GM12878 (cell line): ENCODE measurements at regions not wholly inside any gene's neighbourhood (a gene's known extent, or its start where the extent isn't known, plus 50 kb on each side); places are given as distances from the start of the nearest gene placed in this dataset.

Source experiments
- ATAC-seq: fragments of 200-7000 bp; cut with Tn5 transposase; 3 replicates; pipeline ENCODE4 v1.9.1; 2020; ENCODE audit warnings: mild to moderate bottlenecking, moderate library complexity
- BruUV-seq: library from RNA; stranded (reverse); fragments of 400-500 nt; replicated peaks from 2 replicates; lab custom pipeline; 2021; lab: Mats Ljungman, UMichigan
- CTCF ChIA-PET: fragments of 300-600 bp; sonication (Branson Sonifier 250); formaldehyde crosslinking; extraction: SDS; loops from one replicate; lab custom pipeline; 2021; ENCODE audit warnings: inconsistent platforms; lab: Yijun Ruan, JAX
- POLR2A ChIA-PET: fragments of 350-600 bp; formaldehyde crosslinking; extraction: SDS; loops from one replicate; lab custom pipeline; 2021; ENCODE audit warnings: inconsistent platforms; lab: Charles Lee
- RAD21 ChIA-PET: fragments of 300-600 bp; sonication (Branson Sonifier 250); formaldehyde crosslinking; loops from one replicate; lab custom pipeline; 2023; ENCODE audit warnings: antibody characterized with exemption; ENCODE audit not compliant: unreplicated experiment; lab: Charles Lee
- SMC1A ChIA-PET: fragments of 300-600 bp; sonication (Branson Sonifier 250); formaldehyde crosslinking; loops from one replicate; lab custom pipeline; 2023; ENCODE audit not compliant: unreplicated experiment, uncharacterized antibody; lab: Charles Lee
- DNase-seq: peaks from one replicate; pipeline ENCODE4 v3.0.0-alpha.2; 2011; ENCODE audit warnings: low read depth, low spot score
- FAIRE-seq: peaks from 3 replicates; lab custom pipeline; 2011; peaks lifted over from hg19 to GRCh38; lab: Jason Lieb, UNC
- H2AFZ ChIP-seq: 2 replicates; pipeline ENCODE4 v1.6.0; 2011; ENCODE audit warnings: low read depth, low read length, control low read depth; ENCODE audit not compliant: control insufficient read depth
- H3K27ac ChIP-seq: 2 replicates; pipeline ENCODE4 v1.5.1; 2011; ENCODE audit warnings: control low read depth; ENCODE audit not compliant: control insufficient read depth, insufficient read depth
- H3K27me3 ChIP-seq, 2 experiments: replicated peaks in 1 of 2; 2 replicates each; pipeline versions ENCODE4 v1.6.0 to v1.6.1; 2011; ENCODE audit warnings: low read length in 1 of 2; ENCODE audit not compliant: control insufficient read depth in 2 of 2, insufficient read depth in 2 of 2
- H3K36me3 ChIP-seq, 2 experiments: 2 replicates each; pipeline ENCODE4 v1.5.1; 2011; ENCODE audit warnings: low read length in 1 of 2; ENCODE audit not compliant: control insufficient read depth in 2 of 2, insufficient read depth in 2 of 2
- H3K4me1 ChIP-seq: 2 replicates; pipeline ENCODE4 v1.6.1; 2011; ENCODE audit warnings: mild to moderate bottlenecking, low read length, moderate library complexity, mixed read lengths; ENCODE audit not compliant: control insufficient read depth, insufficient read depth
- H3K4me2 ChIP-seq: 2 replicates; pipeline ENCODE4 v1.6.0; 2011; ENCODE audit warnings: control low read depth; ENCODE audit not compliant: control insufficient read depth, insufficient read depth
- H3K4me3 ChIP-seq: fragments of 200-600 bp; sonication (generic); 2 replicates; pipeline ENCODE4 v1.5.1; 2016
- H3K79me2 ChIP-seq: 2 replicates; pipeline ENCODE4 v1.6.0; 2011; ENCODE audit warnings: low read length; ENCODE audit not compliant: control insufficient read depth, insufficient read depth
- H3K9ac ChIP-seq: 2 replicates; pipeline ENCODE4 v1.8.0; 2011; ENCODE audit warnings: low read length, control low read depth, mixed read lengths; ENCODE audit not compliant: control insufficient read depth, insufficient read depth
- H3K9me3 ChIP-seq: replicated peaks from 3 replicates; pipeline ENCODE4 v1.5.1; 2011; ENCODE audit warnings: mild to moderate bottlenecking, low read length; ENCODE audit not compliant: control insufficient read depth, insufficient read depth
- H4K20me1 ChIP-seq: 2 replicates; pipeline ENCODE4 v1.6.0; 2011; ENCODE audit not compliant: control insufficient read depth, insufficient read depth
- ATF7 ChIP-seq: fragments of 450-650 bp; IDR thresholded peaks from 2 replicates; pipeline ENCODE4 v1.6.1; 2016; ENCODE audit warnings: low read depth, mild to moderate bottlenecking
- CREM ChIP-seq: IDR thresholded peaks from 2 replicates; pipeline ENCODE4 v1.6.1; 2014; ENCODE audit warnings: antibody characterized with exemption, low read depth
- EED ChIP-seq: sonication (generic); IDR thresholded peaks from 2 replicates; pipeline ENCODE4 v1.6.1; 2016; ENCODE audit warnings: antibody characterized with exemption, low read depth
- KDM1A ChIP-seq: fragments of 200-600 bp; sonication (generic); IDR thresholded peaks from 2 replicates; pipeline ENCODE4 v1.6.1; 2016; ENCODE audit warnings: borderline replicate concordance
- NR2C1 ChIP-seq: fragments of 450-650 bp; IDR thresholded peaks from 2 replicates; pipeline ENCODE4 v1.6.1; 2017; ENCODE audit warnings: antibody characterized with exemption, mild to moderate bottlenecking, moderate library complexity
- RB1 ChIP-seq: fragments of 450-650 bp; formaldehyde crosslinking; IDR thresholded peaks from 2 replicates; pipeline ENCODE4 v1.6.1; 2017; ENCODE audit warnings: mild to moderate bottlenecking, borderline replicate concordance
- SIN3A ChIP-seq: IDR thresholded peaks from 2 replicates; pipeline ENCODE4 v1.6.1; 2012; ENCODE audit warnings: low read depth, low read length, improper control_type of control experiment
- SMAD5 ChIP-seq: IDR thresholded peaks from 2 replicates; pipeline ENCODE4 v1.6.1; 2016; ENCODE audit warnings: antibody characterized with exemption, low read depth
- SRF ChIP-seq, 2 experiments: IDR thresholded peaks; 2 replicates each; pipeline ENCODE4 v1.6.1; 2011; ENCODE audit warnings: low read depth in 2 of 2, low read length in 2 of 2, mild to moderate bottlenecking in 1 of 2, moderate library complexity in 1 of 2
- ZBED1 ChIP-seq: IDR thresholded peaks from 2 replicates; pipeline ENCODE4 v1.6.1; 2016; ENCODE audit warnings: borderline replicate concordance
- ZNF274 ChIP-seq: IDR thresholded peaks from one replicate; pipeline ENCODE4 v1.8.0; 2011; ENCODE audit not compliant: insufficient read length, insufficient read depth
- WGBS: methylation state at CpG from one replicate; pipeline ENCODE4 v1.1.6; 2016; ENCODE audit warnings: low lambda C conversion rate; ENCODE audit not compliant: insufficient replicate concordance, insufficient coverage; ENCODE audit errors: missing lambda C conversion rate; 5-methylcytosine and 5-hydroxymethylcytosine counted together
- in situ Hi-C: fragments of 300-500 bp; cut with MboI; formaldehyde crosslinking; loops from 9 replicates; pipeline ENCODE4 v1.14.3; 2018; ENCODE audit warnings: mixed read lengths
- intact Hi-C: fragments of 100-400 bp; cut with micrococcal nuclease; formaldehyde crosslinking; loops from one replicate; pipeline ENCODE4 v1.14.2; 2022; ENCODE audit not compliant: unreplicated experiment
- TF ChIP-seq, protein P1 (sequence below): fragments of 450-650 bp; IDR thresholded peaks from 2 replicates; pipeline ENCODE4 v1.6.1; 2014; ENCODE audit warnings: mild to moderate bottlenecking
- TF ChIP-seq, protein P2 (sequence below): fragments of 450-650 bp; IDR thresholded peaks from 2 replicates; pipeline ENCODE4 v1.6.1; 2016; ENCODE audit warnings: mild to moderate bottlenecking
- TF ChIP-seq, protein P3 (sequence below): fragments of 450-650 bp; IDR thresholded peaks from 2 replicates; pipeline ENCODE4 v1.6.1; 2017; ENCODE audit warnings: low read depth, mild to moderate bottlenecking, moderate library complexity
- TF ChIP-seq, protein P4 (sequence below): IDR thresholded peaks from 2 replicates; pipeline ENCODE4 v1.6.1; 2012; ENCODE audit warnings: low read length, inconsistent platforms

DNA sequence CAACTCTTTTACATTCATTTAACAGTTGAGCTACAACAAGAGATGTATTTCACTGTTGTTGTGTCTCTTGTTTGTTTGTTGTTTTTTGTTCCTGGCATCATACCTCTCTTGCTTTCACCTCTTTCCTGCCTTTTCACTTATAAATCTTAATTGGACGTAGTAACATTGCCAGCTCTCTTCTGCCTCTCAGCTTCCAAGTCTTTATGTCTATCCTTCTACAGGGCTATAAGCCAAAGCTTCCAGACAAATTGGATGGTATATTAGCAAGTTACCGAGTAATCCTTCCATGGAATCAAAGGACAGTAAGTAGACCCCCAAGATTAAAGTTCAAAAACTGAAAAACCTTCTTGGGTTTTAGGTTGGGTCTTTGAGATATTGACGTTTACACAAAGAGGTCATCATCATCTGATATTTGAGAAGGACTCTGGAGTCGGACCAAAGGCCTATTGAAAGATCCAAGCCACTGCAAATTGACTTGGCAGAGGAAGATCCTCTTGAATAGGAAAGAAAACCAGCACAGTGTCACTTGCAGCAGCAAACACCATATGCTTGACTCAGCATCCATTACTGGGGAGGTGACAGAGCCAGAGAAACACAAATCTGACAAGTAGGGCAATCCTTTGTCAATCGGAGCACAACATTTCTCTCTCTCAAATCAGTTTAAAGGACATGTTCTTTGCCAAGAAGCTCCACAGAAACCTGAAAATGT lies 648.5 kb upstream of the NR2F2 start:
- Histone ChIP-seq H3K27me3 (no peaks in the 10 kb centered on the region), H3K27ac (no peak overlapping the region), H3K4me2 (no peak overlapping the region), H2AFZ (no peak overlapping the region), H3K4me3 (no peak overlapping the region), H4K20me1 (no peaks in the 10 kb centered on the region), H3K79me2 (no peaks in the 10 kb centered on the region), H3K9ac (no peak overlapping the region), H3K9me3 (no peaks in the 10 kb centered on the region; the same call in 2 of the 3 replicates), H3K36me3 (no peaks in the 10 kb centered on the region), H3K4me1 (no peaks in the 10 kb centered on the region)
- ChIA-PET CTCF (interaction anchor here (0.6 to 1.0 kb wide), 2 partner anchors 13 to 17 kb away, joined by 3 read pairs; no protein-coding TSS in a partner anchor), RAD21 (no interaction called here), SMC1A (interaction anchor here (0.9 to 1.0 kb wide), 2 partner anchors 18 to 91 kb away, joined by 3 to 4 read pairs; no protein-coding TSS in a partner anchor), POLR2A (no interaction called here)
- intact Hi-C loops (no loop called here), in situ Hi-C loops (no loop called here)
- no TSS peak for BruUV-seq
- 1% methylated on average over 5 of the region's 5 CpGs for WGBS
- no peak for ATAC-seq
- no peak for DNase-seq
- TF ChIP-seq ATF7 (no peak), CREM (no peak), SRF (IDR thresholded peaks at IDR 0.05; ENCODE audit: low read depth in 2 of 2, low read length in 2 of 2) (no peak), RB1 (no peak), EED (no peak), NR2C1 (no peak), KDM1A (no peak), SIN3A (no peak), ZNF274 (no peak), SMAD5 (no peak), ZBED1 (no peak)
- TF ChIP-seq, protein P1, sequence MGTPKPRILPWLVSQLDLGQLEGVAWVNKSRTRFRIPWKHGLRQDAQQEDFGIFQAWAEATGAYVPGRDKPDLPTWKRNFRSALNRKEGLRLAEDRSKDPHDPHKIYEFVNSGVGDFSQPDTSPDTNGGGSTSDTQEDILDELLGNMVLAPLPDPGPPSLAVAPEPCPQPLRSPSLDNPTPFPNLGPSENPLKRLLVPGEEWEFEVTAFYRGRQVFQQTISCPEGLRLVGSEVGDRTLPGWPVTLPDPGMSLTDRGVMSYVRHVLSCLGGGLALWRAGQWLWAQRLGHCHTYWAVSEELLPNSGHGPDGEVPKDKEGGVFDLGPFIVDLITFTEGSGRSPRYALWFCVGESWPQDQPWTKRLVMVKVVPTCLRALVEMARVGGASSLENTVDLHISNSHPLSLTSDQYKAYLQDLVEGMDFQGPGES: no peak
- TF ChIP-seq, protein P2, sequence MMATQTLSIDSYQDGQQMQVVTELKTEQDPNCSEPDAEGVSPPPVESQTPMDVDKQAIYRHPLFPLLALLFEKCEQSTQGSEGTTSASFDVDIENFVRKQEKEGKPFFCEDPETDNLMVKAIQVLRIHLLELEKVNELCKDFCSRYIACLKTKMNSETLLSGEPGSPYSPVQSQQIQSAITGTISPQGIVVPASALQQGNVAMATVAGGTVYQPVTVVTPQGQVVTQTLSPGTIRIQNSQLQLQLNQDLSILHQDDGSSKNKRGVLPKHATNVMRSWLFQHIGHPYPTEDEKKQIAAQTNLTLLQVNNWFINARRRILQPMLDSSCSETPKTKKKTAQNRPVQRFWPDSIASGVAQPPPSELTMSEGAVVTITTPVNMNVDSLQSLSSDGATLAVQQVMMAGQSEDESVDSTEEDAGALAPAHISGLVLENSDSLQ: no peak
- TF ChIP-seq, protein P3, sequence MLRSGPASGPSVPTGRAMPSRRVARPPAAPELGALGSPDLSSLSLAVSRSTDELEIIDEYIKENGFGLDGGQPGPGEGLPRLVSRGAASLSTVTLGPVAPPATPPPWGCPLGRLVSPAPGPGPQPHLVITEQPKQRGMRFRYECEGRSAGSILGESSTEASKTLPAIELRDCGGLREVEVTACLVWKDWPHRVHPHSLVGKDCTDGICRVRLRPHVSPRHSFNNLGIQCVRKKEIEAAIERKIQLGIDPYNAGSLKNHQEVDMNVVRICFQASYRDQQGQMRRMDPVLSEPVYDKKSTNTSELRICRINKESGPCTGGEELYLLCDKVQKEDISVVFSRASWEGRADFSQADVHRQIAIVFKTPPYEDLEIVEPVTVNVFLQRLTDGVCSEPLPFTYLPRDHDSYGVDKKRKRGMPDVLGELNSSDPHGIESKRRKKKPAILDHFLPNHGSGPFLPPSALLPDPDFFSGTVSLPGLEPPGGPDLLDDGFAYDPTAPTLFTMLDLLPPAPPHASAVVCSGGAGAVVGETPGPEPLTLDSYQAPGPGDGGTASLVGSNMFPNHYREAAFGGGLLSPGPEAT: no peak
- TF ChIP-seq, protein P4, sequence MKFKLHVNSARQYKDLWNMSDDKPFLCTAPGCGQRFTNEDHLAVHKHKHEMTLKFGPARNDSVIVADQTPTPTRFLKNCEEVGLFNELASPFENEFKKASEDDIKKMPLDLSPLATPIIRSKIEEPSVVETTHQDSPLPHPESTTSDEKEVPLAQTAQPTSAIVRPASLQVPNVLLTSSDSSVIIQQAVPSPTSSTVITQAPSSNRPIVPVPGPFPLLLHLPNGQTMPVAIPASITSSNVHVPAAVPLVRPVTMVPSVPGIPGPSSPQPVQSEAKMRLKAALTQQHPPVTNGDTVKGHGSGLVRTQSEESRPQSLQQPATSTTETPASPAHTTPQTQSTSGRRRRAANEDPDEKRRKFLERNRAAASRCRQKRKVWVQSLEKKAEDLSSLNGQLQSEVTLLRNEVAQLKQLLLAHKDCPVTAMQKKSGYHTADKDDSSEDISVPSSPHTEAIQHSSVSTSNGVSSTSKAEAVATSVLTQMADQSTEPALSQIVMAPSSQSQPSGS: no peak
- FAIRE-seq: no peak
